ENCODE measurements at regions not wholly inside any gene's neighbourhood (a gene's known extent, or its start where the extent isn't known, plus 50 kb on each side); places are given as distances from the start of the nearest gene placed in this dataset.

GRCh38 chr9:79163544-79163943, 408.2 kb upstream of the TLE4 start:
- no peak overlapping the region for H2BK120ac ChIP-seq (replicated peaks; ENCODE audit: low read depth, low read length)
- POLR2A ChIA-PET (ENCODE audit: partially characterized antibody) = no interaction called here
- 93% methylated on average over 2 of the region's 2 CpGs; no CpG with 5 or more reads in 1 of the 2 experiments for WGBS, 2 experiments (ENCODE audit: extremely low coverage in 1 of 2, insufficient coverage in 1 of 2, insufficient read length in 1 of 2, insufficient replicate concordance in 2 of 2, low coverage in 1 of 2, low lambda C conversion rate in 2 of 2, missing lambda C conversion rate in 1 of 2)

More at GRCh38 chr9:79163544-79163943, 408.2 kb upstream of the TLE4 start:
- no peak for TF ChIP-seq RAD21 (IDR thresholded peaks at IDR 0.05 in 1 of 2, conservative IDR thresholded peaks at IDR 0.05 in 1 of 2; ENCODE audit: low read depth in 2 of 2, low read length in 2 of 2)
- TF ChIP-seq MAX (IDR thresholded peaks at IDR 0.05) = no peak
- no peak for TF ChIP-seq HDAC2 (IDR thresholded peaks at IDR 0.05; ENCODE audit: borderline replicate concordance in 1 of 2, low read depth in 2 of 2, low read length in 2 of 2)
- no peak for TF ChIP-seq EP300 (IDR thresholded peaks at IDR 0.05; ENCODE audit: borderline replicate concordance in 1 of 2, low read depth in 2 of 2, low read length in 2 of 2)
- no peak for TF ChIP-seq ZNF274 (IDR thresholded peaks at IDR 0.05; ENCODE audit: borderline replicate concordance, extremely low read depth, low read length)
- no peak for TF ChIP-seq JUN (IDR thresholded peaks at IDR 0.05; ENCODE audit: low read depth, low read length)
- Histone ChIP-seq H4K91ac (replicated peaks; ENCODE audit: insufficient read length, low read length) (no peak overlapping the region), H3K9ac (replicated peaks in 1 of 4; ENCODE audit: extremely low read depth in 1 of 4, low read depth in 3 of 4, low read length in 3 of 4) (no peak overlapping the region), H3K4ac (replicated peaks; ENCODE audit: insufficient read length, low read depth, low read length) (no peak overlapping the region), H3K79me1 (ENCODE audit: low read depth, low read length) (no peaks in the 10 kb centered on the region), H3K27ac (ENCODE audit: low read depth, low read length) (no peak overlapping the region), H2BK20ac (ENCODE audit: low read length) (no peak overlapping the region), H3K9me3 (ENCODE audit: insufficient read depth in 2 of 2, low read depth in 1 of 2, low read length in 1 of 2) (no peaks in the 10 kb centered on the region), H3K27me3 (replicated peaks in 1 of 4; ENCODE audit: control insufficient read depth in 3 of 4, extremely low read depth in 1 of 4, insufficient read depth in 3 of 4, low read length in 3 of 4) (no peaks in the 10 kb centered on the region), H2AK5ac (ENCODE audit: low read depth, low read length) (no peak overlapping the region), H2AFZ (ENCODE audit: low read length) (no peak overlapping the region), H4K5ac (ENCODE audit: insufficient read length, low read depth, low read length) (no peak overlapping the region), H3K36me3 (ENCODE audit: control insufficient read depth in 2 of 4, insufficient read depth in 4 of 4, low read length in 3 of 4) (no peaks in the 10 kb centered on the region), H3K23ac (ENCODE audit: insufficient read length) (no peak overlapping the region), H3K4me2 (ENCODE audit: insufficient read depth in 1 of 2, low read depth in 2 of 2, low read length in 2 of 2) (no peak overlapping the region), H3K79me2 (ENCODE audit: control insufficient read depth in 1 of 2, insufficient read depth in 2 of 2, low read length in 2 of 2) (no peaks in the 10 kb centered on the region), H2BK5ac (ENCODE audit: low read depth, low read length) (no peak overlapping the region), H4K8ac (ENCODE audit: extremely low read depth, insufficient read depth, low read length) (no peak overlapping the region), H3K56ac (replicated peaks; ENCODE audit: insufficient read length, low read depth, low read length) (no peak overlapping the region), H3K18ac (ENCODE audit: extremely low read depth, low read length) (no peak overlapping the region), H3K14ac (ENCODE audit: insufficient read length) (no peak overlapping the region), H3K23me2 (ENCODE audit: low read depth, low read length) (no peaks in the 10 kb centered on the region; the same call in 1 of the 2 replicates), H2BK12ac (ENCODE audit: low read depth, low read length) (no peak overlapping the region), H3K4me3 (ENCODE audit: extremely low read depth in 1 of 4, insufficient read depth in 2 of 4, low read depth in 3 of 4, low read length in 4 of 4) (no peak overlapping the region), H4K20me1 (replicated peaks in 1 of 2; ENCODE audit: control insufficient read depth in 1 of 2, insufficient read depth in 2 of 2, low read length in 2 of 2) (no peaks in the 10 kb centered on the region), H3K4me1 (replicated peaks in 1 of 4; ENCODE audit: control insufficient read depth in 3 of 4, insufficient read depth in 4 of 4, low read length in 3 of 4) (no peaks in the 10 kb centered on the region), H2BK15ac (ENCODE audit: low read length) (no peak overlapping the region)
- no peak for FAIRE-seq
- no peak for DNase-seq (ENCODE audit: low read depth in 1 of 2, low spot score in 2 of 2)
- CTCF ChIA-PET (ENCODE audit: partially characterized antibody) = interaction anchor here (1.3 to 1.4 kb wide), 2 partner anchors 29 to 91 kb away, joined by 3 read pairs; no protein-coding TSS in a partner anchor
